WTC11 (cell line): ENCODE measurements at regions not wholly inside any gene's neighbourhood (a gene's known extent, or its start where the extent isn't known, plus 50 kb on each side); places are given as distances from the start of the nearest gene placed in this dataset.

Experiments used
- ATAC-seq: fragments of 200-7000 bp; cut with Tn5 transposase; 2 replicates; pipeline ENCODE4 v1.10.0; 2021; ENCODE audit warnings: mild to moderate bottlenecking, moderate library complexity
- CTCF ChIA-PET: fragments of 300-600 bp; sonication (Branson Sonifier 250); formaldehyde crosslinking; loops from one replicate; lab custom pipeline; 2021; ENCODE audit warnings: antibody characterized with exemption; lab: Charles Lee
- POLR2A ChIA-PET: fragments of 350-600 bp; sonication (Branson Sonifier 250); formaldehyde crosslinking; loops from one replicate; lab custom pipeline; 2021; ENCODE audit warnings: antibody characterized with exemption; lab: Charles Lee
- DNase-seq: peaks from one replicate; pipeline ENCODE4 v3.0.0; 2021; ENCODE audit warnings: low spot score
- H3K27ac Mint-ChIP-seq: 2 replicates; pipeline ENCODE4 v1.8.0; 2021; ENCODE audit warnings: mixed read lengths
- H3K27me3 Mint-ChIP-seq: 2 replicates; pipeline ENCODE4 v1.8.0; 2021; ENCODE audit warnings: low read depth, mild to moderate bottlenecking, moderate library complexity, mixed read lengths
- H3K36me3 Mint-ChIP-seq: 2 replicates; pipeline ENCODE4 v1.8.0; 2021; ENCODE audit warnings: mixed read lengths
- H3K4me1 Mint-ChIP-seq: 2 replicates; pipeline ENCODE4 v1.8.0; 2022; ENCODE audit warnings: mixed read lengths
- H3K4me3 Mint-ChIP-seq: 2 replicates; pipeline ENCODE4 v1.8.0; 2021; ENCODE audit warnings: mild to moderate bottlenecking, moderate library complexity, mixed read lengths
- H3K9me3 Mint-ChIP-seq: 2 replicates; pipeline ENCODE4 v1.8.0; 2021; ENCODE audit warnings: mixed read lengths
- ATF1 ChIP-seq: sonication (generic); formaldehyde crosslinking; IDR thresholded peaks from 2 replicates; pipeline ENCODE4 v1.8.1; 2023; ENCODE audit warnings: mild to moderate bottlenecking, moderate library complexity, missing genetic modification reagents
- ATF6 ChIP-seq: sonication (generic); formaldehyde crosslinking; IDR thresholded peaks from 2 replicates; pipeline ENCODE4 v1.8.1; 2023; ENCODE audit warnings: mild to moderate bottlenecking, missing genetic modification reagents
- CREB1 ChIP-seq: sonication (generic); formaldehyde crosslinking; IDR thresholded peaks from 2 replicates; pipeline ENCODE4 v1.8.0; 2023; ENCODE audit warnings: mild to moderate bottlenecking, missing genetic modification reagents
- CREM ChIP-seq: sonication (generic); formaldehyde crosslinking; IDR thresholded peaks from 2 replicates; pipeline ENCODE4 v1.8.1; 2022; ENCODE audit warnings: mild to moderate bottlenecking, missing genetic modification reagents, moderate library complexity
- FOXP4 ChIP-seq: sonication (generic); formaldehyde crosslinking; IDR thresholded peaks from 2 replicates; pipeline ENCODE4 v1.8.0; 2022; ENCODE audit warnings: mild to moderate bottlenecking, missing genetic modification reagents
- HMGA2 ChIP-seq: fragments of 250-450 bp; sonication (Bioruptor Pico); IDR thresholded peaks from 2 replicates; pipeline ENCODE4 v1.4.0; 2021; ENCODE audit warnings: mild to moderate bottlenecking, moderate library complexity
- IRF1 ChIP-seq: sonication (generic); formaldehyde crosslinking; IDR thresholded peaks from 2 replicates; pipeline ENCODE4 v1.8.0; 2023; ENCODE audit warnings: missing genetic modification reagents
- MYBL2 ChIP-seq: sonication (generic); formaldehyde crosslinking; IDR thresholded peaks from 2 replicates; pipeline ENCODE4 v1.8.1; 2023; ENCODE audit warnings: mild to moderate bottlenecking, moderate library complexity, missing genetic modification reagents
- NFE2L1 ChIP-seq: sonication (generic); formaldehyde crosslinking; IDR thresholded peaks from 2 replicates; pipeline ENCODE4 v1.8.1; 2023; ENCODE audit warnings: missing genetic modification reagents
- NFYB ChIP-seq: sonication (generic); formaldehyde crosslinking; conservative IDR thresholded peaks from 2 replicates; pipeline ENCODE4 v1.8.0; 2022; ENCODE audit warnings: low read depth, missing genetic modification reagents
- PREB ChIP-seq: sonication (generic); formaldehyde crosslinking; IDR thresholded peaks from 2 replicates; pipeline ENCODE4 v1.8.1; 2022; ENCODE audit warnings: mild to moderate bottlenecking, missing genetic modification reagents, moderate library complexity, borderline replicate concordance
- PRRX2 ChIP-seq: fragments of 250-450 bp; sonication (Bioruptor Pico); IDR thresholded peaks from 2 replicates; pipeline ENCODE4 v1.8.0; 2021; ENCODE audit warnings: mild to moderate bottlenecking
- RORB ChIP-seq: fragments of 250-450 bp; sonication (Bioruptor Pico); IDR thresholded peaks from 2 replicates; pipeline ENCODE4 v1.9.0; 2021; ENCODE audit warnings: mild to moderate bottlenecking
- ZBTB21 ChIP-seq: sonication (generic); formaldehyde crosslinking; IDR thresholded peaks from 2 replicates; pipeline ENCODE4 v1.8.1; 2023; ENCODE audit warnings: mild to moderate bottlenecking, missing genetic modification reagents, borderline replicate concordance
- ZNF121 ChIP-seq: sonication (generic); formaldehyde crosslinking; IDR thresholded peaks from 2 replicates; pipeline ENCODE4 v1.8.0; 2023; ENCODE audit warnings: missing genetic modification reagents
- ZNF219 ChIP-seq: sonication (generic); formaldehyde crosslinking; IDR thresholded peaks from 2 replicates; pipeline ENCODE4 v1.8.0; 2023; ENCODE audit warnings: missing genetic modification reagents, mild to moderate bottlenecking, borderline replicate concordance
- ZNF512 ChIP-seq: sonication (generic); formaldehyde crosslinking; IDR thresholded peaks from 2 replicates; pipeline ENCODE4 v1.8.1; 2022; ENCODE audit warnings: missing genetic modification reagents, borderline replicate concordance

GRCh38 chr4:188455062-188455752 is 316.0 kb downstream of the TRIML1 start:
- peaks cover 9% of the 10 kb centered on the region; the same call in 1 of the 2 replicates for H3K36me3 Mint-ChIP-seq
- no peak overlapping the region; the same call in 1 of the 2 replicates for H3K27ac Mint-ChIP-seq
- CTCF ChIA-PET, result no interaction called here

More at GRCh38 chr4:188455062-188455752, 316.0 kb downstream of the TRIML1 start:
- Mint-ChIP-seq H3K27me3 (no peaks in the 10 kb centered on the region), H3K4me3 (no peak overlapping the region)
- DNase-seq, result no peak
- POLR2A ChIA-PET, result no interaction called here
- TF ChIP-seq MYBL2, result no peak
- TF ChIP-seq ZBTB21 (CRISPR knock-in tag), result no peak
- no peak for TF ChIP-seq CREB1 (CRISPR knock-in tag)
- TF ChIP-seq NFE2L1 (CRISPR knock-in tag), result no peak
- TF ChIP-seq IRF1 (CRISPR knock-in tag), result no peak
- TF ChIP-seq ATF1 (CRISPR knock-in tag), result no peak
- no peak for TF ChIP-seq FOXP4 (CRISPR knock-in tag)
- TF ChIP-seq ATF6, result no peak
- TF ChIP-seq RORB (CRISPR knock-in tag), result no peak
- TF ChIP-seq ZNF512, result no peak
- TF ChIP-seq HMGA2, result no peak
- no peak for TF ChIP-seq NFYB (CRISPR knock-in tag)
- no peak for TF ChIP-seq PREB
- no peak for TF ChIP-seq ZNF219 (CRISPR knock-in tag)
- no peak for TF ChIP-seq PRRX2 (CRISPR knock-in tag)
- no peak for TF ChIP-seq CREM (CRISPR knock-in tag)
- no peak for TF ChIP-seq ZNF121 (CRISPR knock-in tag)
- TF ChIP-seq, all 79 proteins: peak for 0
- Mint-ChIP-seq H3K4me1 (peaks cover 70% of the 10 kb centered on the region), H3K9me3 (peaks cover 10% of the 10 kb centered on the region)
- no peak for ATAC-seq
